NCI-H146 treated with DMSO at 0.1 percent for 48 hours (cell line): ENCODE measurements at regions not wholly inside any gene's neighbourhood (a gene's known extent, or its start where the extent isn't known, plus 50 kb on each side); places are given as distances from the start of the nearest gene placed in this dataset.

Source experiments
- DNase-seq: peaks from one replicate; lab custom pipeline; 2025; ENCODE audit not compliant: unreplicated experiment; lab: John Stamatoyannopoulos, UW

DNA sequence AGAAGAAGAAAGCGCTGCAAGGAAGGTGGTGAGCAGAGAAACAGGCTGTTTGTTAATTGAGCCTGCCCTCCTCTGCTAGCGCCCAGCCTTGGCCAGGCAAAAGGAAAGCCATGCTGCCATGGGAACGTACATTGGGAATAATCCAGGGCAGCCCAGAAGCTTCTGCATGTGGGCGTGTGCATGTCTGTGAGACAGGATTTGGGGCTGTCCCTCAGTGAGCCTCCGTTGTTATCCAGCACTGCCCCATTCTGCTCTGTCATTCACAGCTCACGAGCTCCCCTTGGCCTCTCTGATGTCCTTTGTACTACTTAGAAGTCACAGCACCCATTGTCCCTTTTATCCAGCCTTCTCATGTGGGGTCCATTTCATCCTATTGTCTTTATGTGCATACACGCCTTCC is 239.1 kb upstream of the ROPN1 start:
- DNase-seq, result no peak

DNA sequence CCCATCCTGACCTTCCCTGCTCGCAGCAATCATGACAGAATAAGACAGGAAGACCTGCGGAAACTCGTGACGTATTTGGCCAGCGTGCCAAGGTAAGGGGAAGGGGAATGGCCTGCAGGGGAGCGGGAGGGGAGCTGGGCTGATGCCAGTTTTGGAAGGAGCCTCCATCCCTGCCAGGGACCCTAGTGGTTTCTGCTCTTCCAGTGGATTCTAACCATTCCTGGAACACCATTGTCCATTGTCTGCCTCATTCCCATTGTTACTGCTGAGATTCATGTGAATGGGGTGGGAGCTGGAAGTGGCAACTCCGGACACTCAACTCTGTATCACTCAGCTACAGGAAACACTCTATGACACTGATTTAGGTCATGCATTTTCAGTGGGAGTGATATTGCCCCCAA is 242.9 kb upstream of the ROPN1 start:
- no peak for DNase-seq

GRCh38 chr3:124235446-124235845 is 243.5 kb upstream of the ROPN1 start:
- DNase-seq, result no peak

- no peak for DNase-seq
Measured at GRCh38 chr3:124243177-124243859, 251.4 kb upstream of the ROPN1 start.

DNA sequence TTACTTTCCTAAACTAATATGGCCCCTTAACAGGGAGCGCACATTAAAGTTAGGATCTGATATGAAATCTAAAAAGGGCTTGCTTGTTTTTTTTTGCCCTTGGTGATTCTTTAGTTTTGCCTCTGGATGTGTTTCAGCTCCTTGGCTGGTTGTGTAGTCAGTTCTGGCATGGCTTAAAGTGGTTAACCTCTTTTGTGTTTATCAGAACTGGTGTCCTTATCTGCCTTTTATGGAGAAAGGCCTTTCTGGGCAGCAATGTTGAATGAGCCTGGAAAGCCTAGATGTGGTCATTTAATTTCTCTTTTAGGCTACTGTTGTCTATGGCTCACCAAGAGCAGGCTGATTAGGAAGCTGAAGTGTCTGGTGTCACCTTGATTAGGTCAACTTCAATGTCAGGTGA is 254.5 kb upstream of the ROPN1 start:
- DNase-seq, result peak; percentile 23

- peak; percentile 32 for DNase-seq
Measured at GRCh38 chr3:124246949-124247348, 255.0 kb upstream of the ROPN1 start.

GRCh38 chr3:124248471-124249028 is 256.6 kb upstream of the ROPN1 start:
- no peak for DNase-seq

DNA sequence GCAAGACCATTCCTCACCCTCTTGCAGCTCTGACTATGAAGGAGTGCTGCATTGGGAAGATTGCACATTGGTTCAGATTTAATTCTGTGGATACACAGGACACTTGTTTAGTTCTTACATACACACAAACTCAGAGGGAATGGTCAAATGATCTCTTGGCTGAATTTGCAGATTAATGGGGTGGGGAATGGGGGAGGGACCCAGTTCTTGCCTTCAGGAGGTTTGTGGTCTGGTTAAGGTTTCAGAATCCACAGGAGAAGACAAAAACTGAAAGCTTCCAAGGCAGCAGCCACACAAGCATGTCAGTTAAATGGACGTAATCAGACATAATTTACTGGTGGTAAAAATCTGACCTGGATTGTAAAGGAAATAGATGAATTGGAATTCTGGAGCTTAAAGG is 257.1 kb upstream of the ROPN1 start:
- no peak for DNase-seq

DNA sequence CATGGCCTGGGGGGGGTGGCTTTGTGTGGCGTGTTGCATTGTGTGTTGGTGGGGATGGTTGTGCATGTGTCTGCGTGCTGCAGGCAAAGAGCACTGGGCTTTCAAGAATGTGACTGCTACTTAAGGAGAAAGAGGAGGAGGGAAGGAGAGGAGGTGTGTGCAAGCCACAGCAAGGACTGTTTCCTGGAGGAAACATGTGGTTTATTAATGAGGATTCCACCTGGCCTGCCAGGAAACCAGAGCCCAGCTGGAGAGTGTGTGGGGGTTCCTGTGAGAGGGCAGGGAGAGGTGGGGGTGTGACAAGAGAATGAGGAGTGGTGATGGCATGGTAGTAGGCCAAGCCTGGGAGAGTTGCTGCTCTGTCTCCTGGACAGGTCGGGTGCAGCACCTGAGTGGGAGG is 258.1 kb upstream of the ROPN1 start:
- no peak for DNase-seq

DNA sequence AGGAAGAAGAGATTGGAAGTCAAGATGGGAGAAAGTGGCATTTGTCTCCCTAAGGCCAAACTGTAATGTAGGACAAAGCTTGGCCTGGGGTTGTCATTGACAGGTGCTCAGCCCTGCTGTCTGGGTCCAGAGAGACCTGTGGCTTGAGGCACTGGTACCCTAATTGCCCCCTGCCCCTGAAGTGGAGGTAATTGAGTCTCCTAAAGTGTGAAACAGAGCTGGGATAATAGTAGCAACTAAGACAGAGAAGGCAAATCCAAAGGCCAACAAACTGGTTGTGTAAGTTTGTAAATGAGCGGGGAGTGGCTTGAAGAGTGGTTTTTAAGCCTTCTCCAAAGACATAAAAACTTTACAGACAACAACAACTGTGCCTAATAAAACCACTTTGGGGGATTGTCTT is 264.2 kb upstream of the ROPN1 start:
- DNase-seq, result no peak

- no peak for DNase-seq
Measured at GRCh38 chr3:124256599-124256998, 264.7 kb upstream of the ROPN1 start.

- peak; percentile 12 for DNase-seq
Measured at GRCh38 chr3:124257336-124257864, 265.5 kb upstream of the ROPN1 start.

DNA sequence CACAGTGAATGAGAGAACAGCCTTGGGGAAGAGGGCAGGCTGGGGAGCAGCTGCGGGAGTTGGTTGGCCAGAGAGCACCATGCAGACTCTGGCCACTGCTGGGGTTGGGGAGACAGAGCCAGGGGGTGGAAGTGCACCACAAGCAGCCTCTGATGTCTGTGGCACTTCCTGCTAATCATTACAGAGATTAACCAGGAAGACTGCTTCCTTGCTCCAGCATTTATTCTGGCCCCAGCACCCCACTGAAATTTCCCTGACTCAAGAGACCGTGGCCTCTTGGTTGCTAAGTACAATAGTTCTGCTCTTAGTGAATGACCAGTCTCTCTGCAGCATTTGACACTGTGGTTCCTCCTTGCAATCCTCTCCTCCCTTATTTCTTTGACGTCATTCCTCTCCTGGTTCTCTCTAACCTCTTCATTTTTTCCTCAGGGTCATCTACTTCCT is 266.2 kb upstream of the ROPN1 start:
- DNase-seq, result no peak

DNA sequence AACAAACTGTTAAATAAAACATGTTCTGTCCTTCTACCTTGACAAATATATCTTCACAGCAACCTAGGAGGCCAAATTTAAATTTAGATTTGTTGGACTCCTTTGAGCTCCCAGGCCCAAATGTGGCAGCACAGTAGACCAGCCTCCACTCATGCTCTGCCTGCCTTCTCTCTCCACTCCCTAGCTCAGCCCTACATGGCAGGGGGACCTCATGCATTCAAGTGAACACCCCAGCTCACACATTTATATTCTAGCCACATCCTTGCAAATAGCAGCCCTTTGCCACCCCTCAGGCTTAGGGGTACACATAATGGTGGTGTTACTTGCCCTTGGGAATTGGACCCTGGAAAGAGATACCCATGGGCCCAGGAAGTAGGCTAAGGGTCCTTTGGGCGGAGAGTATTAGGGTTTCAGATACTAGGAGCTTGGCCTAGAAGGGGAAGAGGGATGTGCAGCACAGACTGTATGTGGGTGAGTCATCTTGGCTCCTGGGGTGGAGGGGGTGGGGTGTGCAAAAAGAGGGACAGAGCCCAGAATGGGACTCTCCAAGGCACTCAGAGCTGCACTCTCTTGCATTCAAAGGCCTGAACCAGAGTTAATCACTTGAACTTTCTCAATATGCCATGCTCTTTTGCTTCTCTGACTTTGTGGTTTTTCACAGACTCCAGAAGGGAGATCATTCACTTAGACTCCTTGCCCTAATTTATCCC is 268.4 kb upstream of the ROPN1 start:
- no peak for DNase-seq

- DNase-seq, result no peak
Measured at GRCh38 chr3:124261306-124261705, 269.4 kb upstream of the ROPN1 start.

GRCh38 chr3:124263168-124263567 is 271.2 kb upstream of the ROPN1 start:
- DNase-seq, result no peak

DNA sequence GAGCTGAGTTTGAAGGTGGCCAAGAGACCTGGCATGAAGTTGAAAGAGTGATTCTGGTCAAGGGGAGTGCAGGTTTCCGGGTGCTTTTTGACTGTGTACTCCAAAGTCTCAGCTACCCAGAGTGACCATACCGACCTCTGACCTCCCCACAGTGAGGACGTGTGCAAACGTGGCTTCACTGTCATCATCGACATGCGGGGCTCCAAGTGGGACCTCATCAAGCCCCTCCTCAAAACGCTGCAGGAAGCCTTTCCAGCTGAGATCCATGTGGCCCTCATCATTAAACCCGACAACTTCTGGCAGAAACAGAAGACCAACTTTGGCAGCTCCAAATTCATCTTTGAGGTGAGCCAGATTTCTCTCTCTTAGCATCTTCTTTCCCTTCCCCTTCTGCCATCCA is 272.4 kb upstream of the ROPN1 start:
- no peak for DNase-seq

DNA sequence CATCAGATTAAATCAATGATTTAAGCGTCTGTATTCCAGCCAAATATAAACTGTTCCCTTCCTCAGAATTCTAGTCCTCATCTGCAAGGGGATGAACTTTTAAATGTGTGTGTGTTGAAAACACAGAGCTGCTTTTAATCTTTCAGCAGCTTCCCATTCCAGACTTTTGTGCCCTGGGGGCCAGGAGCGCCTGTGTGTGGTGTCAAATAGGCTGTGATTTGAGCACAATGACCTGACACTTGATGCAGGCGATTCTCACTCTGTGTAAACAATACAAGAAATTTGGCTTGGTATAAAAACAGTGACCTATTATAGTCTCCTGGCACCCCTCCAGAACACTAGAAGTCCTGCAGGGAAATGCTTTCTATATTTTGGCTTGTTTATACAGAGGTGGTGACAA is 274.6 kb upstream of the ROPN1 start:
- DNase-seq, result peak; percentile 100

GRCh38 chr3:124267406-124267805 is 275.5 kb upstream of the ROPN1 start:
- no peak for DNase-seq

GRCh38 chr3:124268355-124268754 is 276.4 kb upstream of the ROPN1 start:
- DNase-seq, result no peak

- DNase-seq, result no peak
Measured at GRCh38 chr3:124269619-124270018, 277.7 kb upstream of the ROPN1 start.

- DNase-seq, result no peak
Measured at GRCh38 chr3:124272605-124273151, 280.8 kb upstream of the ROPN1 start.
